ENCODE measurements at regions not wholly inside any gene's neighbourhood (a gene's known extent, or its start where the extent isn't known, plus 50 kb on each side); places are given as distances from the start of the nearest gene placed in this dataset.
"Not testable (repeated sequence)": the region's sequence is repeated elsewhere in the genome, so short reads cannot be mapped to it uniquely, and the experiment has no call there.

DNA sequence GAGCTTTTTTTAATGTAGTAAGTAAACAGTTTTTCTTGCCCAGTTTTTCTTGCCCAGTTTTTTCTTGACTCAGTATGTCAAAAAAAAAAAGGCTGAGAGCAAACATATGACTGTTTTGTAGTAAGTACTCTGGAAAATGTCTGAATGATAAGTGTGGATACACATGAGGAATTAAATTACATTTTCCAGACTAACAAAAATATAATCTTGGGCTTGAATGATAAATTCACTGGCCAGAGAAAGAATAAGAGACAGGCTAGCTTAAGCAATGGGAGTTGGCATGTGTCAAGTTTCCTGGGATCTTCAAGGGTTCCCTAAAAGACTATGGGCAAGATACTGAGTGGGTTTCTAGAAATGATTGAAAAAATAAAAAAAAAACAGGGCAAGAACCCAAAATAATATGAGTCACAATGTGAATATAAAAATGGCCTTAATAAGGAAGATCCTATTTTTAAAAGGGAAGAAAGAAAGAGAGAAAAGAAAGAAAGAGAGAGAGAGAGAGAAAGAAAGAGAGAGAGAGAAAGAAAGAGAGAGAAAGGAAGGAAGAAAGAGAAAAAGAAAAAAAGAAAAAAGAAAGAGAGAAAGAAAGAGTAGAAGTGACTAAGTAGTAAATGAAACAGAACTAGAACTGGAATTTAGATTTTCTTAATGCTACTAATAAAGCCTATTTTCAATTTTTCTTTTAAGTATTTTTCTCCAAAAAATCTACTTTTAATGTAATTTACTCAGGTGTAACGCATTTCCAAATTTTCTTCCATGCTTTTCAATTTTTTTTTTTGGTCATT is 60.2 kb downstream of the TFPI2 start:
- no peak for DNase-seq

GRCh38 chr7:93828260-93828659 is 62.3 kb downstream of the TFPI2 start:
- no peak for DNase-seq

- no peak for DNase-seq
Measured at GRCh38 chr7:93823621-93824020, 66.9 kb downstream of the TFPI2 start.

GRCh38 chr7:93821463-93821862 is 69.1 kb downstream of the TFPI2 start:
- DNase-seq, result no peak

GRCh38 chr7:93819699-93820098 is 70.9 kb downstream of the TFPI2 start:
- no peak for DNase-seq

DNA sequence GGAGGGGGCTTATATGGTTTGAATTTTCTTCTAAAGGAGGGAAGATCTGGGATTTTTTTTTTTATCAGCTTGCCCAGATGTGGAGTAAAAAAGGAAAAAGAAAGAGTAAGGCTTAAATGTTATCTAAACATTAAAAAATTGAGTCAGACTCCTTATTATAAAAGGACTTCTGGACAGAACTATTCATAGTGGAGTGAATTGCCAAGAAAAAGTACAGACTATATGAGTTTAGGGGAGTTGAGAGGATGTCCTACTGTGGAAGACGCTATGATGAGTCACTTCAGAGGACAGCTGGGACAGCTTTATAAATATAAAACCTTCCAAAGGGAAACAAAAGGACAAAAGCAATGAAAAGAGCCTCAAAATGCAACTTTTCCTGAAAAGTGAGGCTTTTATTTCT is 73.0 kb downstream of the TFPI2 start:
- no peak for DNase-seq

DNA sequence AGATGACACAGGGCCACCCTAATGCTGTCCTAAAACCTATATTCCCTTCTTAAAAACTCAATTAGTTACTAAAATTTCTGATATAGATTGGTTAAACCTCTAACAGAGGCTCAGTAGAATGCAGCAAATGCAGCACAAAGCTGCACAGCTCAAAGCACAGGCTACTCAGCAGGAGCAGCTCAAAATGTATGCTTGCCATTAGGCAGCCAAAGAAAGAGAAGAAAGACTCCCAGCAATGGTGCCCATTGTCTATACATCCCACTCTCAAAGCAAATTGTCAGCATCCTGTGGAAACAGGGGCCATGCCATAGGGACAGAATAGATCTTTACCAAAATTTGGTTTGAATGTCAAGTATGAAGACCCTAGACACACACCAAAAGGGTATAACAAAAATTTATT is 73.5 kb downstream of the TFPI2 start:
- DNase-seq, result no peak

- no peak for DNase-seq
Measured at GRCh38 chr7:93813514-93813913, 77.0 kb downstream of the TFPI2 start.

DNA sequence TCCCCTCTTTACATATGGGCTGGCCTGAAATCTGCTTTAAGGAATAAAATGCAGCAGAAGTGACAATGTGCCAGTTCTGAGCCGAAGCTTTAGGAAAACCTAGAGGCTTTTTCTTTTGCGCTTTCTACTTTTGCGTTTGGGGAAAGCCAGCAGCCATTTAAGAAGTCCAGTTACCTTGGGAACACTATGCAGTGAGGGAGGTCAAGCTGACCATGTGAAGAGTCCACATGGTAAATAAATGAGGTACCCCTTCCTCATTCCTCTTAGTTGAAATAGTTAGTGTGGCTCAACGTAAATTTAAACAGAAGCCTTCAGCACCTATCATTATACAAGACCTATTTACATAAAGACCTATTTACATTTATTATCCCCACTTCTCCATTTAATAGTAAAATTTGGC is 78.5 kb downstream of the TFPI2 start:
- no peak for DNase-seq

- no peak for DNase-seq
Measured at GRCh38 chr7:93811198-93811597, 79.4 kb downstream of the TFPI2 start.

DNA sequence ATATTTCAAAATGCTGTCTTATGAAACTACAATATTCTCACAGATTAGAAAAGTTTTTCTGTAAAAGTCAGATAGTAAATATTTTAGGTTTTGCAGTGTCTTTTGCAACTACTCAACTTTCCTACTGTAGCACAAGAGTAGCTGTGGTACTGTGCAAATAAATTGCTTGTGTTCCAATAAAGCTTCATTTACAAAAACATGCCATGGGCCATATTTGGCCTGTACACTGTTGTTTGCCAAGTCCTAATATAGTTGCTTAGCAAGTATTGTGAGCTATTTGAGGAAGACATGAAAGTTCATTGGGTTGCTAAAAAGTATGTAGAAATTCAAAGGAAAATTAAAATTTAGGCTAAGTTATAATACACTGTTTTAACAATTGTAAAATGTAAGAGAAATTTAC is 80.0 kb downstream of the TFPI2 start:
- no peak for DNase-seq

GRCh38 chr7:93804726-93805125 is 85.8 kb downstream of the TFPI2 start:
- DNase-seq, result no peak

GRCh38 chr7:93799750-93800357 is 90.7 kb downstream of the TFPI2 start:
- DNase-seq, result no peak

GRCh38 chr7:93793084-93793697 is 97.4 kb downstream of the TFPI2 start:
- not testable (repeated sequence) for DNase-seq

DNA sequence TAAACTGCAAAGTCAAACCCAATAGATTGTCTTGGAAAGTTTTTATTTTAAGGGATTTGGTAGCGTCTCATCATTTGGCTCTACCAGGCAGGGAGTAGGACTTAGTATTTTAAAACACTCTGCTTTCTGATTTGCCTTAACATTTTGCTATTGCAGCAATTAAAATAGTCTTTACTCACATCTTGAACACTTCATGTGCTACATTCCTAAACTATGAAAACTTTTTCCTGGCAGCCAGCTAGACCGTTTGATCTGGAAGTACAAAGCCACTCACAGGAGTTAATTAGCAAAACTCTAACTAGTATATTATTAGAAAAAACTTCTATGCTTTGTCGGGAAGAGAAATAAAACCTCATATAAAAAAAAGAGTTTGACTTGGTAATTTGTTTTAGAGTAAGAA is 111.4 kb downstream of the TFPI2 start:
- no peak for DNase-seq

DNA sequence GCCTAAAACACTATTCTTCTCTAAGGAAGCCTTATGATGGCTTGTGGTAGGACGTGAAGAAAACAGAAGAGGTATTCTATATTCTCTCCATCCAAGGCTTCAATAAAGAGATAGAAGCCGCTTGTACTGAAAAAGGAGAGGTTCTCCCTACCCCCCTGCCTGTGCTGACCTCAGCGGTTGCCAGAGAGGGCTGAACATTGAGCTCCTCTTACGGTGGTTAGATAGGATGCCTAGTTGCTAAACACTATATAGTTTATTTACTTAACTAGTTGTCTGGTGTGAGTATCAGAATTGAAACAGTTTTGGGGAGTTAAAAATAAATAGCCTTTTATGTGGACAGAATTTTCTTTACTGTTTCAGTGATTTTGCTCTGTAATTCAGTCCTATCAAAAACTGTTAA is 112.2 kb downstream of the TFPI2 start:
- no peak for DNase-seq

DNA sequence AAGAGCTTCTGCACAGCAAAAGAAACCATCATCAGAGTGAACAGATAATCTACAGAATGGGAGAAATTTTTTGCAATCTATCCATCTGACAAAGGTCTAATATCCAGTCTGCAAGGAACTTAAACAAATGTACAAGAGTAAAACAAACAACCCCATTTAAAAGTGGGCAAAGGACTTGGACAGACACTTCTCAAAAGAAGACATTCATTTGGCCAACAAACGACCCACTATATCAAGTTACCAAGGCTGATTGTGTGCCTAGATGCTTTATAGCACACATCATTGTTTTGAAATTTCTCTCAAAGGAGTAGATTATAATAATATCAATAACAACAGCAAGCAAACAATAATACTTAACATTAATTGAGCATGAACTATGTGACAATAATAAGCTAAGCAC is 117.1 kb downstream of the TFPI2 start:
- no peak for DNase-seq

DNA sequence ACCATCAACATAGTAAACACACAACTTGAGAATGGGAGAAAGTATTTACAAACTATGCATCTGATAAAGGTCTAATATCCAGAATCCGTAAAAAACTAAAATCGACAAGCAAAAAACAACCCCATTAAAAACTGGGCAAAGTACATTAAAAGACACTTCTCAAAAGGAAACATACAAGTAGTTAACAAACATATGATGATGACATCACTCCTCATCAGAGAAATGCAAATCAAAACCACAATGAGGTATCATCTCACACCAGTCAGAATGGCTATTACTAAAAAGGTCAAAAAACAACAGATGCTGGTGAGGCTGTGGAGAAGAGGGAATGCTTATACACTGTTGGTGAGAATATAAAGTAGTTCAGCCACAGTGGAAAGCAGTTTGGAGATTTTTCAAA is 125.1 kb downstream of the TFPI2 start:
- no peak for DNase-seq

DNA sequence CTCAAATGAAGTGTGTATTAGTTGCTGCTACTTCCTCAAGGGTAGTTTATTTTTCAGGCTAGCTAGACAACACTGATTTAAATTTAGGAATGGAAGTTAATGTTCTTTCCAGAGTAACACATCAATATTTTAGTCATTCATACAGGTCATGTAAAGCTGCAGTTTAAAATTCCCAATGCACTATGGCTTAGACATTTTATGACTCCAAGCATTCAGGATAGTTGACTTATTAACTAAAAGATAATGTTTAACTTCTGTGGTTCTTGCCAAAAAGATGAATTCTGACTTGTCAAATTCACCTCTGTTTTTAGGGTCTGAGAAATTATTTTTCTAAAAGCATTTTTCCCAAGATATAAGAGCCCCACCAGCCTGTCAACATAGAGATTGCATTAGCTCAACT is 131.9 kb downstream of the TFPI2 start:
- DNase-seq, result no peak

GRCh38 chr7:93757426-93757825 is 133.1 kb downstream of the TFPI2 start:
- DNase-seq, result no peak

GRCh38 chr7:93756890-93757289 is 133.7 kb downstream of the TFPI2 start:
- DNase-seq, result no peak

GRCh38 chr7:93751421-93751820 is 139.1 kb downstream of the TFPI2 start:
- DNase-seq, result no peak

DNA sequence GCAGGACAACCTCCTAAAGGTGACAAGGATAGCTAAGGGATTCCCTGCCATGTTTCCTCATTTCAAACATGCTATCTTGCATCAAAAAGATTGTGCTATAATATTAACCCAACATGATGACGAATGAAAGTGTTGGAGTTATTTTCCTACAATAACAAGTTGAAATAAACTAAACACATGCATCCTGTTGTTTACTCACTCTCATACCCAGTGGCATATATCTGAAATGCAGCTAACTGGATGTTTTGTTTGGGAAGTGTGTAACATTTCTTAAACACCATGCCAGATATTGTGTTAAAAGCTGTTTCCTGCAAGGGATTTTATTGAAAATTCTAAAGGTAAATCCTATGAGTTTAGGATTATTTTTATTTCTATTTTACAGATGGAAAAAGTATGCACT is 139.6 kb downstream of the TFPI2 start:
- DNase-seq, result no peak

- DNase-seq, result no peak
Measured at GRCh38 chr7:93747019-93747418, 143.5 kb downstream of the TFPI2 start.
